ENCODE measurements at regions not wholly inside any gene's neighbourhood (a gene's known extent, or its start where the extent isn't known, plus 50 kb on each side); places are given as distances from the start of the nearest gene placed in this dataset.

- TF ChIP-seq BHLHE40 (IDR thresholded peaks at IDR 0.05; ENCODE audit: borderline replicate concordance), result no peak
- TF ChIP-seq SP1 (IDR thresholded peaks at IDR 0.05), result no peak
- TF ChIP-seq SUZ12 (IDR thresholded peaks at IDR 0.05), result no peak
- TF ChIP-seq FOXK2 (IDR thresholded peaks at IDR 0.05), result no peak
- TF ChIP-seq FOXM1 (IDR thresholded peaks at IDR 0.05; ENCODE audit: borderline replicate concordance), result no peak
Observed at GRCh38 chr14:93861836-93862235, 65.3 kb upstream of the FAM181A start.

All from HEK293T (cell line).